ENCODE measurements at regions not wholly inside any gene's neighbourhood (a gene's known extent, or its start where the extent isn't known, plus 50 kb on each side); places are given as distances from the start of the nearest gene placed in this dataset.

GRCh38 chr6:122180132-122180531, 219.3 kb upstream of the HSF2 start (continued):
- no peak for TF ChIP-seq RAD21 (conservative IDR thresholded peaks at IDR 0.05)
- TF ChIP-seq POLR2AphosphoS5 (IDR thresholded peaks at IDR 0.05) = no peak

- Histone ChIP-seq H3K4me2 (ENCODE audit: low read length) (no peak overlapping the region), H3K9me3 (ENCODE audit: low read length) (no peaks in the 10 kb centered on the region), H3K9me2 (ENCODE audit: insufficient read depth, low read length) (no peaks in the 10 kb centered on the region), H3K27ac (ENCODE audit: low read length) (no peak overlapping the region), H2AFZ (ENCODE audit: low read depth, low read length) (no peak overlapping the region), H3K79me2 (replicated peaks; ENCODE audit: insufficient read depth, low read length) (no peaks in the 10 kb centered on the region), H3K27me3 (ENCODE audit: insufficient read depth, low read depth, low read length) (no peaks in the 10 kb centered on the region), H3F3A (ENCODE audit: insufficient read depth, low read length, poor library complexity, severe bottlenecking) (no peaks in the 10 kb centered on the region), H3K4me3 (ENCODE audit: low read length) (no peak overlapping the region), H3K36me3 (ENCODE audit: insufficient read depth, low read length) (no peaks in the 10 kb centered on the region), H3K9ac (ENCODE audit: low read length) (no peak overlapping the region), H4K20me1 (ENCODE audit: insufficient read depth) (no peaks in the 10 kb centered on the region)
- TF ChIP-seq REST (IDR thresholded peaks at IDR 0.05; ENCODE audit: borderline replicate concordance) = no peak
- TF ChIP-seq EZH2 (IDR thresholded peaks at IDR 0.05; ENCODE audit: borderline replicate concordance, insufficient read depth, low read length, poor library complexity, severe bottlenecking) = no peak
- no peak for TF ChIP-seq EP300 (conservative IDR thresholded peaks at IDR 0.05; ENCODE audit: poor library complexity, severe bottlenecking)
- TF ChIP-seq MXI1 (conservative IDR thresholded peaks at IDR 0.05; ENCODE audit: poor library complexity, severe bottlenecking) = no peak
- TF ChIP-seq SMC3 (conservative IDR thresholded peaks at IDR 0.05; ENCODE audit: poor library complexity) = no peak
- TF ChIP-seq TAF1 (IDR thresholded peaks at IDR 0.05; ENCODE audit: low read depth) = no peak
- TF ChIP-seq CTCF (IDR thresholded peaks at IDR 0.05; ENCODE audit: poor library complexity, severe bottlenecking) = no peak
- TF ChIP-seq POLR2AphosphoS5 (IDR thresholded peaks at IDR 0.05) = no peak
- TF ChIP-seq RAD21 (conservative IDR thresholded peaks at IDR 0.05) = no peak
Measured at GRCh38 chr6:122182061-122182460, 217.4 kb upstream of the HSF2 start.

DNA sequence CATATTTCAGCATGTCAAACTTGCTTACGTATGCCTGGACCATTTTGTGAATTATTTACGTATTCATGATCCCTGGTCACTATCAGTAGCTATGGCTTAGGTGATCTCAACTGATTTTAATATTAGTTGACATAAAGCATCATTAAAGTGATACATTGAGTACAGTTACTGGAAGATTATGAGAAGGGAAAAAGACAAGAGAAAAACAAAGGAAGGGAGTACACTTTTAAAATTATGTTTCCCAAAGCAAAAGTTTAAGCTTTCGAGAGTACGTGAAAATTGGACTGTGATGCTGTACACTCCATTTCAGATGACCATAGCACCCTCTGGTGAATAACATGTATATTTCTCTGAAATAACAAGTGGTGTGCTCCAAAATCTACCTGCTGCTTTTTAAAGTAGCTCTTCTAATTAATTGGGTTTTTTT, 215.0 kb upstream of the HSF2 start:
- no peak overlapping the region for H3K4me2 ChIP-seq (ENCODE audit: low read length)
- no peak overlapping the region for H2AFZ ChIP-seq (ENCODE audit: low read depth, low read length)

More for the DNA sequence above, 215.0 kb upstream of the HSF2 start:
- Histone ChIP-seq H3K9me3 (ENCODE audit: low read length) (no peaks in the 10 kb centered on the region), H3K27ac (ENCODE audit: low read length) (no peak overlapping the region), H3K9me2 (ENCODE audit: insufficient read depth, low read length) (no peaks in the 10 kb centered on the region), H4K20me1 (ENCODE audit: insufficient read depth) (no peaks in the 10 kb centered on the region), H3K9ac (ENCODE audit: low read length) (no peak overlapping the region), H3F3A (ENCODE audit: insufficient read depth, low read length, poor library complexity, severe bottlenecking) (no peaks in the 10 kb centered on the region), H3K27me3 (ENCODE audit: insufficient read depth, low read depth, low read length) (no peaks in the 10 kb centered on the region), H3K4me3 (ENCODE audit: low read length) (no peak overlapping the region), H3K36me3 (ENCODE audit: insufficient read depth, low read length) (no peaks in the 10 kb centered on the region), H3K79me2 (replicated peaks; ENCODE audit: insufficient read depth, low read length) (no peaks in the 10 kb centered on the region)
- TF ChIP-seq MXI1 (conservative IDR thresholded peaks at IDR 0.05; ENCODE audit: poor library complexity, severe bottlenecking) = no peak
- no peak for TF ChIP-seq EP300 (conservative IDR thresholded peaks at IDR 0.05; ENCODE audit: poor library complexity, severe bottlenecking)
- TF ChIP-seq CTCF (IDR thresholded peaks at IDR 0.05; ENCODE audit: poor library complexity, severe bottlenecking) = peak; percentile 48
- peak; percentile 63 for TF ChIP-seq SMC3 (conservative IDR thresholded peaks at IDR 0.05; ENCODE audit: poor library complexity)
- no peak for TF ChIP-seq TAF1 (IDR thresholded peaks at IDR 0.05; ENCODE audit: low read depth)
- TF ChIP-seq EZH2 (IDR thresholded peaks at IDR 0.05; ENCODE audit: borderline replicate concordance, insufficient read depth, low read length, poor library complexity, severe bottlenecking) = no peak
- no peak for TF ChIP-seq POLR2AphosphoS5 (IDR thresholded peaks at IDR 0.05)
- TF ChIP-seq RAD21 (conservative IDR thresholded peaks at IDR 0.05) = peak; percentile 61
- no peak for TF ChIP-seq REST (IDR thresholded peaks at IDR 0.05; ENCODE audit: borderline replicate concordance)
